K562 (cell line): ENCODE measurements at regions not wholly inside any gene's neighbourhood (a gene's known extent, or its start where the extent isn't known, plus 50 kb on each side); places are given as distances from the start of the nearest gene placed in this dataset.

Experiments used
- ATAC-seq: fragments of 200-7000 bp; cut with Tn5 transposase; 3 replicates; pipeline ENCODE4 v1.9.1; 2020; ENCODE audit warnings: moderate library complexity
- BruUV-seq: library from RNA; stranded (reverse); fragments of 400-500 nt; replicated peaks from 2 replicates; lab custom pipeline; 2021; lab: Mats Ljungman, UMichigan
- CTCF ChIA-PET: fragments of 300-600 bp; formaldehyde crosslinking; extraction: SDS; loops from one replicate; lab custom pipeline; 2021; ENCODE audit warnings: low intra/inter-chr PET ratio; lab: Yijun Ruan, JAX
- POLR2A ChIA-PET: fragments of 300-600, 350-650 bp; sonication (Branson Sonifier 250); formaldehyde crosslinking; extraction: SDS; loops from one replicate; lab custom pipeline; 2021; ENCODE audit warnings: antibody characterized with exemption, inconsistent platforms; lab: Yijun Ruan, JAX
- DNase-seq, 4 experiments: peaks; one replicate each; pipeline versions ENCODE4 v3.0.0 to v3.0.0-alpha.2; 2011 to 2018; ENCODE audit warnings: low spot score in 3 of 4, mixed read lengths in 3 of 4; ENCODE audit errors: extremely low read depth in 1 of 4
- FAIRE-seq: peaks from 2 replicates; lab custom pipeline; 2011; peaks lifted over from hg19 to GRCh38; lab: Jason Lieb, UNC
- H2AFZ ChIP-seq: 2 replicates; pipeline ENCODE4 v1.6.0; 2011; ENCODE audit warnings: low read depth, low read length, control low read depth, inconsistent platforms
- H3K27ac ChIP-seq: fragments of 200-600 bp; 3 replicates; pipeline ENCODE4 v1.8.0; 2011; ENCODE audit warnings: low read depth, mild to moderate bottlenecking, control low read depth, inconsistent platforms, low read length, moderate library complexity, mixed read lengths; ENCODE audit errors: extremely low read depth
- H3K27me3 ChIP-seq, 2 experiments: fragments of 300-600 bp in 1 of 2; 2 replicates in 1 of 2; 3 replicates in 1 of 2; pipeline versions ENCODE4 v1.6.0 to v1.8.0; 2011; ENCODE audit warnings: inconsistent platforms in 2 of 2, low read length in 2 of 2, mild to moderate bottlenecking in 1 of 2, mixed read lengths in 1 of 2, moderate library complexity in 1 of 2; ENCODE audit not compliant: control insufficient read depth in 2 of 2, insufficient read depth in 2 of 2
- H3K36me3 ChIP-seq: fragments of 300-600 bp; 3 replicates; pipeline ENCODE4 v1.8.0; 2011; ENCODE audit warnings: mild to moderate bottlenecking, low read length, inconsistent platforms; ENCODE audit not compliant: control insufficient read depth, insufficient read depth
- H3K4me1 ChIP-seq, 2 experiments: fragments of 200-600 bp in 1 of 2; replicated peaks in 1 of 2; 2 replicates in 1 of 2; 3 replicates in 1 of 2; pipeline versions ENCODE4 v1.5.1 to v1.8.0; 2011; ENCODE audit warnings: inconsistent platforms in 2 of 2, low read length in 2 of 2, mild to moderate bottlenecking in 1 of 2, mixed read lengths in 1 of 2, moderate library complexity in 1 of 2; ENCODE audit not compliant: control insufficient read depth in 2 of 2, insufficient read depth in 2 of 2
- H3K4me2 ChIP-seq: 2 replicates; pipeline ENCODE4 v1.6.1; 2011; ENCODE audit warnings: low read length, control low read depth, inconsistent platforms, mixed read lengths; ENCODE audit not compliant: insufficient read depth
- H3K4me3 ChIP-seq: fragments of 200-600 bp; sonication (generic), shearing (Covaris generic); 2 replicates; pipeline ENCODE4 v1.5.1; 2016; ENCODE audit warnings: control low read depth, inconsistent platforms
- H3K79me2 ChIP-seq: fragments of 200-600 bp; 3 replicates; pipeline ENCODE4 v1.8.0; 2011; ENCODE audit warnings: low read length, inconsistent platforms; ENCODE audit not compliant: control insufficient read depth, insufficient read depth
- H3K9ac ChIP-seq, 2 experiments: 2 replicates each; pipeline versions ENCODE4 v1.6.0 to v1.6.1; 2011; ENCODE audit warnings: low read depth in 2 of 2, low read length in 2 of 2, control low read depth in 1 of 2, inconsistent platforms in 1 of 2, mild to moderate bottlenecking in 1 of 2, mixed read lengths in 1 of 2; ENCODE audit not compliant: insufficient read depth in 1 of 2
- H3K9me1 ChIP-seq: one replicate; pipeline ENCODE4 v1.6.0; 2011; ENCODE audit warnings: inconsistent platforms, mild to moderate bottlenecking, low read length, moderate library complexity; ENCODE audit not compliant: control insufficient read depth, insufficient read depth
- H3K9me3 ChIP-seq: replicated peaks from 2 replicates; pipeline ENCODE4 v1.5.1; 2011; ENCODE audit warnings: low read depth, low read length, inconsistent platforms; ENCODE audit not compliant: control insufficient read depth, insufficient read depth
- H4K20me1 ChIP-seq: replicated peaks from 2 replicates; pipeline ENCODE4 v1.6.1; 2011; ENCODE audit warnings: low read length, inconsistent platforms, mixed read lengths; ENCODE audit not compliant: control insufficient read depth, insufficient read depth
- ATF7 ChIP-seq: fragments of 450-650 bp; IDR thresholded peaks from 2 replicates; pipeline ENCODE4 v1.7.1; 2014; ENCODE audit warnings: mild to moderate bottlenecking, moderate library complexity
- BCL6 ChIP-seq: fragments of 250-450 bp; sonication (Bioruptor Pico); IDR thresholded peaks from 2 replicates; pipeline ENCODE4 v1.4.0; 2020
- CCAR2 ChIP-seq: fragments of 200-400 bp; formaldehyde crosslinking; IDR thresholded peaks from 2 replicates; pipeline ENCODE4 v1.6.1; 2017; ENCODE audit warnings: mild to moderate bottlenecking, low read depth, low read length
- CHD2 ChIP-seq: IDR thresholded peaks from 2 replicates; pipeline ENCODE4 v1.6.1; 2011; ENCODE audit warnings: low read depth, low read length
- E2F3 ChIP-seq: fragments of 250-450 bp; sonication (Bioruptor Pico); IDR thresholded peaks from 2 replicates; pipeline ENCODE4 v1.4.0; 2020; ENCODE audit warnings: mild to moderate bottlenecking
- HDAC1 ChIP-seq, 2 experiments: fragments of 450-650 bp; IDR thresholded peaks; 2 replicates each; pipeline ENCODE4 v1.6.1; 2016 to 2017; ENCODE audit warnings: inconsistent platforms in 1 of 2, mild to moderate bottlenecking in 1 of 2, moderate library complexity in 1 of 2
- KLF16 ChIP-seq: IDR thresholded peaks from 2 replicates; pipeline ENCODE4 v1.6.1; 2016; ENCODE audit warnings: antibody characterized with exemption
- NR1H2 ChIP-seq: sonication (generic); formaldehyde crosslinking; IDR thresholded peaks from 2 replicates; pipeline ENCODE4 v1.4.0; 2020; ENCODE audit warnings: mild to moderate bottlenecking, missing genetic modification reagents
- PKNOX1 ChIP-seq: fragments of 450-650 bp; IDR thresholded peaks from 2 replicates; pipeline ENCODE4 v1.6.1; 2016
- PPARD ChIP-seq: fragments of 250-450 bp; sonication (Bioruptor Pico); IDR thresholded peaks from 2 replicates; pipeline ENCODE4 v1.8.0; 2022; ENCODE audit warnings: inconsistent platforms, mild to moderate bottlenecking, moderate library complexity
- PRPF4 ChIP-seq: fragments of 200-400 bp; formaldehyde crosslinking; IDR thresholded peaks from one replicate; pipeline ENCODE4 v1.6.1; 2017; ENCODE audit warnings: low read length, low read depth, mild to moderate bottlenecking; ENCODE audit not compliant: insufficient read depth, poor library complexity, severe bottlenecking
- RBM17 ChIP-seq: fragments of 200-400 bp; formaldehyde crosslinking; IDR thresholded peaks from 2 replicates; pipeline ENCODE4 v1.6.1; 2017; ENCODE audit warnings: low read depth, mild to moderate bottlenecking, low read length, borderline replicate concordance
- SMAD1 ChIP-seq: fragments of 150-350 bp; IDR thresholded peaks from 2 replicates; pipeline ENCODE4 v1.6.1; 2014; ENCODE audit warnings: low read length, low read depth; ENCODE audit not compliant: partially characterized antibody
- TSHZ1 ChIP-seq: fragments of 250-450 bp; sonication (Bioruptor Pico); IDR thresholded peaks from 2 replicates; pipeline ENCODE4 v1.4.0; 2020; ENCODE audit warnings: mild to moderate bottlenecking, moderate library complexity
- ZBTB17 ChIP-seq: fragments of 450-650 bp; formaldehyde crosslinking; IDR thresholded peaks from 2 replicates; pipeline ENCODE4 v1.4.0; 2020; ENCODE audit warnings: mild to moderate bottlenecking
- ZFP1 ChIP-seq: fragments of 450-650 bp; formaldehyde crosslinking; IDR thresholded peaks from 2 replicates; pipeline ENCODE4 v1.4.0; 2020; ENCODE audit warnings: mild to moderate bottlenecking, mixed read lengths
- ZFPM2 ChIP-seq: fragments of 250-450 bp; sonication (Bioruptor Pico); IDR thresholded peaks from 2 replicates; pipeline ENCODE4 v1.5.1; 2022; ENCODE audit warnings: mild to moderate bottlenecking
- in situ Hi-C: fragments of 300-500 bp; cut with MboI; formaldehyde crosslinking; loops from 4 replicates; pipeline ENCODE4 v1.15.0; 2018; ENCODE audit warnings: inconsistent platforms, mixed read lengths
- intact Hi-C: fragments of 100-400 bp; cut with micrococcal nuclease; formaldehyde crosslinking; loops from 2 replicates; pipeline ENCODE4 v1.14.2; 2022
- TF ChIP-seq, protein P1 (sequence below): fragments of 450-650 bp; formaldehyde crosslinking; IDR thresholded peaks from 2 replicates; pipeline ENCODE4 v1.4.0; 2022; ENCODE audit warnings: missing genetic modification characterization

DNA sequence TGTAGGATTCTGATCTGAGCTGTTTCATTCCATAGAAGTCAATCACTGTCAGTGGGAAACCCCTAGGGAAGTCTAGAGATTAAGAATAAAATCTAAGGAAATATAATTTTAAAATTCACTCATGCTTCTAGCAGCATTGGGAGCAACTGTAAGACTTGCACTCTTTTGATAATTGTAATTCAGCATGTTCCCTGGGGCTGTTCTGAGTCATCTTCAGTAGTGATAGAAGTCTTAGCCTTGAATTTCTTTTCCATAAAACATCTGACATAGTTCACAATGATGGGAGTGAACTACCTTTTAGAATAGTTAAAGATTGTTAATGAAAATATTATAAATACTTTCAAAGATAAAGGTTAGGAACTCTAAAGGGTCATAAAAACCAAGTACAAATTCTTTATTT lies 935.8 kb downstream of the DTWD2 start:
- ChIA-PET POLR2A (no interaction called here), CTCF (no interaction called here)
- H3K9me3 ChIP-seq, result no peaks in the 10 kb centered on the region
- no peak for DNase-seq
- no peak for ATAC-seq
- H3K4me1 ChIP-seq, result no peaks in the 10 kb centered on the region
- no peak overlapping the region for H3K27ac ChIP-seq
- intact Hi-C loops, result no loop called here
- no peak overlapping the region for H2AFZ ChIP-seq
- TF ChIP-seq ZBTB17 (CRISPR knock-in tag) (no peak), PPARD (CRISPR knock-in tag) (no peak), ZFPM2 (no peak), ATF7 (no peak), KLF16 (no peak), SMAD1 (no peak), NR1H2 (CRISPR knock-in tag) (no peak), PRPF4 (no peak), CHD2 (no peak), PKNOX1 (no peak), HDAC1 (IDR thresholded peaks at IDR 0.05) (no peak), ZFP1 (no peak), TSHZ1 (CRISPR knock-in tag) (no peak), BCL6 (CRISPR knock-in tag) (no peak), E2F3 (CRISPR knock-in tag) (no peak), CCAR2 (no peak), RBM17 (no peak)
- TF ChIP-seq, protein P1, sequence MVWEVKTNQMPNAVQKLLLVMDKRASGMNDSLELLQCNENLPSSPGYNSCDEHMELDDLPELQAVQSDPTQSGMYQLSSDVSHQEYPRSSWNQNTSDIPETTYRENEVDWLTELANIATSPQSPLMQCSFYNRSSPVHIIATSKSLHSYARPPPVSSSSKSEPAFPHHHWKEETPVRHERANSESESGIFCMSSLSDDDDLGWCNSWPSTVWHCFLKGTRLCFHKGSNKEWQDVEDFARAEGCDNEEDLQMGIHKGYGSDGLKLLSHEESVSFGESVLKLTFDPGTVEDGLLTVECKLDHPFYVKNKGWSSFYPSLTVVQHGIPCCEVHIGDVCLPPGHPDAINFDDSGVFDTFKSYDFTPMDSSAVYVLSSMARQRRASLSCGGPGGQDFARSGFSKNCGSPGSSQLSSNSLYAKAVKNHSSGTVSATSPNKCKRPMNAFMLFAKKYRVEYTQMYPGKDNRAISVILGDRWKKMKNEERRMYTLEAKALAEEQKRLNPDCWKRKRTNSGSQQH (CRISPR knock-in tag), result no peak
- in situ Hi-C loops, result no loop called here
- H3K9ac ChIP-seq, result no peak overlapping the region
- no peaks in the 10 kb centered on the region for H3K27me3 ChIP-seq
- FAIRE-seq, result no peak
- no peak overlapping the region for H3K4me2 ChIP-seq
- BruUV-seq, result no TSS peak
- no peak overlapping the region for H3K4me3 ChIP-seq
- no peaks in the 10 kb centered on the region for H3K36me3 ChIP-seq
- H3K9me1 ChIP-seq, result no peaks in the 10 kb centered on the region
- no peaks in the 10 kb centered on the region for H3K79me2 ChIP-seq
- no peaks in the 10 kb centered on the region for H4K20me1 ChIP-seq
